H9 (cell line): ENCODE measurements at regions not wholly inside any gene's neighbourhood (a gene's known extent, or its start where the extent isn't known, plus 50 kb on each side); places are given as distances from the start of the nearest gene placed in this dataset.

Experiments used
- DNase-seq: peaks from one replicate; pipeline ENCODE4 v3.0.0-alpha.2; 2017
- H2AFZ ChIP-seq: one replicate; pipeline ENCODE4 v1.6.1; 2013; ENCODE audit warnings: mild to moderate bottlenecking, low read length, control low read depth, moderate library complexity
- H2AK5ac ChIP-seq: 2 replicates; pipeline ENCODE4 v1.6.1; 2013; ENCODE audit warnings: low read length, control low read depth, mixed read lengths; ENCODE audit not compliant: insufficient read length
- H2BK120ac ChIP-seq: one replicate; pipeline ENCODE4 v1.6.1; 2013; ENCODE audit warnings: low read depth, mild to moderate bottlenecking, low read length, control low read depth, inconsistent platforms; ENCODE audit not compliant: poor library complexity, severe bottlenecking
- H2BK12ac ChIP-seq: 2 replicates; pipeline ENCODE4 v1.6.1; 2013; ENCODE audit warnings: low read length, control low read depth, mixed read lengths, low read depth; ENCODE audit not compliant: insufficient read length
- H2BK15ac ChIP-seq: 2 replicates; pipeline ENCODE4 v1.6.1; 2013; ENCODE audit warnings: low read depth, low read length, control low read depth
- H2BK20ac ChIP-seq: one replicate; pipeline ENCODE4 v1.6.1; 2013; ENCODE audit warnings: low read depth, mild to moderate bottlenecking, low read length, control low read depth, inconsistent platforms; ENCODE audit not compliant: poor library complexity, severe bottlenecking
- H2BK5ac ChIP-seq: 2 replicates; pipeline ENCODE4 v1.6.1; 2013; ENCODE audit warnings: low read length, control low read depth, mixed read lengths; ENCODE audit not compliant: insufficient read length
- H3K14ac ChIP-seq: 2 replicates; pipeline ENCODE4 v1.6.1; 2013; ENCODE audit warnings: low read length, control low read depth; ENCODE audit not compliant: insufficient read depth
- H3K18ac ChIP-seq: 2 replicates; pipeline ENCODE4 v1.6.1; 2013; ENCODE audit warnings: low read depth, mild to moderate bottlenecking, mixed read lengths, low read length, control low read depth; ENCODE audit not compliant: insufficient read length
- H3K23ac ChIP-seq: 2 replicates; pipeline ENCODE4 v1.6.1; 2013; ENCODE audit warnings: low read length, control low read depth, mixed read lengths, low read depth; ENCODE audit not compliant: insufficient read length
- H3K23me2 ChIP-seq: 2 replicates; pipeline ENCODE4 v1.6.1; 2013; ENCODE audit warnings: low read depth, mild to moderate bottlenecking, mixed read lengths, low read length, control low read depth; ENCODE audit not compliant: insufficient read length, poor library complexity, severe bottlenecking
- H3K27ac ChIP-seq: 2 replicates; pipeline ENCODE4 v1.5.1; 2013; ENCODE audit warnings: low read length, control low read depth, mixed read lengths, low read depth; ENCODE audit not compliant: insufficient read length
- H3K27me3 ChIP-seq: 2 replicates; pipeline ENCODE4 v1.6.1; 2013; ENCODE audit warnings: low read length, control low read depth, inconsistent platforms; ENCODE audit not compliant: insufficient read depth
- H3K4ac ChIP-seq: 2 replicates; pipeline ENCODE4 v1.6.1; 2013; ENCODE audit warnings: low read depth, mild to moderate bottlenecking, control low read depth, inconsistent platforms, low read length, moderate library complexity
- H3K4me1 ChIP-seq: 2 replicates; pipeline ENCODE4 v1.6.1; 2013; ENCODE audit warnings: low read length, control low read depth, inconsistent platforms; ENCODE audit not compliant: insufficient read depth
- H3K4me2 ChIP-seq: 2 replicates; pipeline ENCODE4 v1.6.1; 2013; ENCODE audit warnings: low read length, control low read depth, mixed read lengths; ENCODE audit not compliant: insufficient read length, insufficient read depth
- H3K56ac ChIP-seq: 2 replicates; pipeline ENCODE4 v1.6.1; 2013; ENCODE audit warnings: low read depth, mild to moderate bottlenecking, mixed read lengths, low read length, control low read depth; ENCODE audit not compliant: insufficient read length
- H3K79me1 ChIP-seq: 2 replicates; pipeline ENCODE4 v1.6.1; 2013; ENCODE audit warnings: low read depth, mild to moderate bottlenecking, moderate library complexity, low read length, control low read depth, inconsistent platforms; ENCODE audit not compliant: insufficient read depth, poor library complexity, severe bottlenecking
- H3K79me2 ChIP-seq: 2 replicates; pipeline ENCODE4 v1.6.1; 2013; ENCODE audit warnings: low read length, control low read depth, inconsistent platforms; ENCODE audit not compliant: insufficient read depth
- H3K9ac ChIP-seq: 2 replicates; pipeline ENCODE4 v1.6.1; 2013; ENCODE audit warnings: low read length, control low read depth, mixed read lengths; ENCODE audit not compliant: insufficient read length; ENCODE audit errors: extremely low read depth
- H3K9me3 ChIP-seq: one replicate; pipeline ENCODE4 v1.6.1; 2013; ENCODE audit warnings: low read depth, low read length, inconsistent platforms; ENCODE audit not compliant: control insufficient read depth
- H3T11ph ChIP-seq: one replicate; pipeline ENCODE4 v1.6.1; 2013; ENCODE audit warnings: mild to moderate bottlenecking, low read length, control low read depth, inconsistent platforms
- H4K20me1 ChIP-seq: one replicate; pipeline ENCODE4 v1.6.1; 2013; ENCODE audit not compliant: control insufficient read depth, insufficient read length, insufficient read depth
- H4K5ac ChIP-seq: 2 replicates; pipeline ENCODE4 v1.6.1; 2013; ENCODE audit warnings: low read depth, mild to moderate bottlenecking, mixed read lengths, low read length, control low read depth; ENCODE audit not compliant: insufficient read length
- H4K8ac ChIP-seq: replicated peaks from 2 replicates; pipeline ENCODE4 v1.6.1; 2013; ENCODE audit warnings: low read length, control low read depth, mixed read lengths, low read depth; ENCODE audit not compliant: insufficient read length
- H4K91ac ChIP-seq: 2 replicates; pipeline ENCODE4 v1.6.1; 2013; ENCODE audit warnings: low read depth, mild to moderate bottlenecking, moderate library complexity, mixed read lengths, low read length, control low read depth; ENCODE audit not compliant: insufficient read length
- H3K27ac Mint-ChIP-seq, 3 experiments: 2 replicates in 2 of 3; 3 replicates in 1 of 3; pipeline ENCODE4 v1.8.0; 2020 to 2021; ENCODE audit warnings: mixed read lengths in 3 of 3, mild to moderate bottlenecking in 1 of 3, moderate library complexity in 1 of 3
- H3K27me3 Mint-ChIP-seq: 2 replicates; pipeline ENCODE4 v1.8.0; 2021; ENCODE audit warnings: low read depth, mild to moderate bottlenecking, moderate library complexity, mixed read lengths
- H3K36me3 Mint-ChIP-seq, 3 experiments: 2 replicates in 2 of 3; 3 replicates in 1 of 3; pipeline ENCODE4 v1.8.0; 2020 to 2021; ENCODE audit warnings: low read depth in 3 of 3, mixed read lengths in 3 of 3; ENCODE audit not compliant: insufficient read depth in 1 of 3
- H3K4me1 Mint-ChIP-seq, 2 experiments: 2 replicates each; pipeline ENCODE4 v1.8.0; 2020; ENCODE audit warnings: mixed read lengths in 2 of 2
- H3K4me3 Mint-ChIP-seq, 2 experiments: 2 replicates in 1 of 2; 3 replicates in 1 of 2; pipeline ENCODE4 v1.8.0; 2020 to 2021; ENCODE audit warnings: mild to moderate bottlenecking in 2 of 2, mixed read lengths in 2 of 2, moderate library complexity in 1 of 2
- H3K9me3 Mint-ChIP-seq, 2 experiments: 2 replicates in 1 of 2; 3 replicates in 1 of 2; pipeline ENCODE4 v1.8.0; 2020; ENCODE audit warnings: mild to moderate bottlenecking in 2 of 2, mixed read lengths in 2 of 2, moderate library complexity in 1 of 2
- WGBS: extraction: QIAGEN DNeasy Blood & Tissue Kit; methylation state at CpG from one replicate; pipeline ENCODE4 v1.1.7; 2013; ENCODE audit warnings: missing lambda C conversion rate, low lambda C conversion rate, mixed read lengths; ENCODE audit not compliant: insufficient read length; ENCODE audit errors: extremely low coverage; 5-methylcytosine and 5-hydroxymethylcytosine counted together
- TF ChIP-seq, protein P1 (sequence below): fragments of 200-600 bp; sonication (generic); conservative IDR thresholded peaks from 3 replicates; pipeline ENCODE4 v1.8.0; 2021; ENCODE audit warnings: antibody characterized with exemption, mild to moderate bottlenecking

DNA sequence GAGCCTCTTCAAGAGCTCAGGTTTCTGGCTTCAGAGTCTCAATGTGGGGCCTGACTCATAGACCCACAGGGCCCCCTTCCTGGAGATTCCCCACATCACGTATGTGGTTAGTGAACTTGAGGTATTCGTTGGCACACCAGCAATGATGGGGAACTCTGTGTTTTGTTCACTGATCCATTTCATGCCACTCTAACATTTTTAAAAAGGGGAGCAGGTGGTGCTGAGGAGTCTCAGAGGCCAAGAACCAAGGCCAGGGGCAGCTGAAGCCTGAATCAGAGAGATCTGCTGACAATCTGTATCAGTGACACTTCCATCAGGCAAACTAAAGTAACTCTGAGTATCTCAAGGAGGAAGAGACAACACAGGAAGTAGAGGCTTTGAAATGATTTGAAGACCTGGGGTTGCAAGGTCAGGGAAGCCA is 323.4 kb downstream of the VRK1 start:
- no peak overlapping the region for H3K9ac ChIP-seq
- H4K20me1 ChIP-seq = no peaks in the 10 kb centered on the region
- H3K27me3 ChIP-seq = no peaks in the 10 kb centered on the region
- TF ChIP-seq, protein P1, sequence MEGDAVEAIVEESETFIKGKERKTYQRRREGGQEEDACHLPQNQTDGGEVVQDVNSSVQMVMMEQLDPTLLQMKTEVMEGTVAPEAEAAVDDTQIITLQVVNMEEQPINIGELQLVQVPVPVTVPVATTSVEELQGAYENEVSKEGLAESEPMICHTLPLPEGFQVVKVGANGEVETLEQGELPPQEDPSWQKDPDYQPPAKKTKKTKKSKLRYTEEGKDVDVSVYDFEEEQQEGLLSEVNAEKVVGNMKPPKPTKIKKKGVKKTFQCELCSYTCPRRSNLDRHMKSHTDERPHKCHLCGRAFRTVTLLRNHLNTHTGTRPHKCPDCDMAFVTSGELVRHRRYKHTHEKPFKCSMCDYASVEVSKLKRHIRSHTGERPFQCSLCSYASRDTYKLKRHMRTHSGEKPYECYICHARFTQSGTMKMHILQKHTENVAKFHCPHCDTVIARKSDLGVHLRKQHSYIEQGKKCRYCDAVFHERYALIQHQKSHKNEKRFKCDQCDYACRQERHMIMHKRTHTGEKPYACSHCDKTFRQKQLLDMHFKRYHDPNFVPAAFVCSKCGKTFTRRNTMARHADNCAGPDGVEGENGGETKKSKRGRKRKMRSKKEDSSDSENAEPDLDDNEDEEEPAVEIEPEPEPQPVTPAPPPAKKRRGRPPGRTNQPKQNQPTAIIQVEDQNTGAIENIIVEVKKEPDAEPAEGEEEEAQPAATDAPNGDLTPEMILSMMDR = no peak
- H3K4me2 ChIP-seq = no peak overlapping the region
- no peak overlapping the region for H4K5ac ChIP-seq
- no peak overlapping the region for H4K91ac ChIP-seq
- H3K9me3 ChIP-seq = no peaks in the 10 kb centered on the region
- Mint-ChIP-seq H3K9me3 (no peaks in the 10 kb centered on the region), H3K4me3 (no peak overlapping the region), H3K4me1 (0 out of 4 replicates have a peak, but pooled peaks cover 2% of the 10 kb centered on the region in 2 experiments), H3K27me3 (no peaks in the 10 kb centered on the region; the same call in 1 of the 2 replicates), H3K27ac (no peak overlapping the region; a peak in 1 of 7 replicates), H3K36me3 (no peaks in the 10 kb centered on the region)
- H3K23ac ChIP-seq = no peak overlapping the region
- H3K27ac ChIP-seq = no peak overlapping the region
- H3K79me2 ChIP-seq = no peaks in the 10 kb centered on the region
- WGBS = no CpG with 5 or more reads among the region's 2 CpGs
- no peaks in the 10 kb centered on the region for H3K79me1 ChIP-seq
- H3K23me2 ChIP-seq = no peaks in the 10 kb centered on the region
- no peak overlapping the region for H2BK120ac ChIP-seq
- no peak overlapping the region for H2BK5ac ChIP-seq
- H2BK12ac ChIP-seq = no peak overlapping the region
- no peak overlapping the region for H3K14ac ChIP-seq
- DNase-seq = no peak
- H3K4ac ChIP-seq = no peak overlapping the region
- no peak overlapping the region for H3K56ac ChIP-seq
- H4K8ac ChIP-seq = no peak overlapping the region
- H3K4me1 ChIP-seq = no peaks in the 10 kb centered on the region
- no peak overlapping the region for H2BK15ac ChIP-seq
- H2AK5ac ChIP-seq = no peak overlapping the region
- H2BK20ac ChIP-seq = no peak overlapping the region
- H3T11ph ChIP-seq = no peak overlapping the region
- no peak overlapping the region for H2AFZ ChIP-seq
- no peak overlapping the region for H3K18ac ChIP-seq
